Activated naive CD8-positive, alpha-beta T cell treated with anti-CD3 and anti-CD28 coated beads, Interleukin-2, amount 50 U/mL, for 24 hours (primary cell): ENCODE measurements at regions not wholly inside any gene's neighbourhood (a gene's known extent, or its start where the extent isn't known, plus 50 kb on each side); places are given as distances from the start of the nearest gene placed in this dataset.
"Not testable (repeated sequence)": the region's sequence is repeated elsewhere in the genome, so short reads cannot be mapped to it uniquely, and the experiment has no call there.

Source experiments
- ATAC-seq: fragments of 150-1000 bp; cut with Tn5 transposase; one replicate; pipeline ENCODE4 v1.10.0; 2021
- DNase-seq: peaks from one replicate; pipeline ENCODE4 v3.0.0; 2021
- H3K27ac Mint-ChIP-seq: one replicate; pipeline ENCODE4 v1.8.0; 2021; ENCODE audit warnings: mild to moderate bottlenecking, mixed read lengths
- H3K27me3 Mint-ChIP-seq: one replicate; pipeline ENCODE4 v1.8.0; 2021; ENCODE audit warnings: mixed read lengths
- H3K36me3 Mint-ChIP-seq: one replicate; pipeline ENCODE4 v1.8.0; 2021; ENCODE audit warnings: low read depth, mixed read lengths
- H3K4me1 Mint-ChIP-seq: one replicate; pipeline ENCODE4 v1.8.0; 2021; ENCODE audit warnings: mixed read lengths
- H3K4me3 Mint-ChIP-seq: one replicate; pipeline ENCODE4 v1.8.0; 2021; ENCODE audit warnings: mild to moderate bottlenecking, moderate library complexity, mixed read lengths
- H3K9me3 Mint-ChIP-seq: one replicate; pipeline ENCODE4 v1.8.0; 2021; ENCODE audit warnings: mixed read lengths

DNA sequence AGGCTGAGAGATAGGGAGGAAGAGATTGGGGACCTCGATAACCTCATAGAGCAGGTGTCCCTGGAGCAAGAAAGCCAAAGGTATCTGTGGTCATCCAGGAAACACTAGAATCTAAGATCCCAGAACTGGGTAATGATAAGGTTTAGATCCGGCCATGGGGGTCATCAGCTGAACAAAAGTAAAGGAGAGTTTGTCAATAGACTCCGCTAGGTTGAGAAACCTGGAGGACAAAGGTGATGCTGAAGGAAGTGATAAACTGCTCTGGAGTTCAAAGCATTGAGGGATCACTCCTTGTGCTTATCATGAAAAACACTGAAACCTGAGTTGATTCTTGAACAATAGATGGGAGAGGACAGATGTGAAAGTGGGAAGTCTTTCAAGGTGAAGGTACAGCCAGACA lies 59.5 kb upstream of the SLC2A1 start:
- Mint-ChIP-seq H3K27ac (no peak overlapping the region), H3K4me3 (no peak overlapping the region), H3K36me3 (no peaks in the 10 kb centered on the region), H3K27me3 (peaks cover 2% of the 10 kb centered on the region), H3K9me3 (no peaks in the 10 kb centered on the region), H3K4me1 (no peaks in the 10 kb centered on the region)
- no peak for DNase-seq
- ATAC-seq: no peak

DNA sequence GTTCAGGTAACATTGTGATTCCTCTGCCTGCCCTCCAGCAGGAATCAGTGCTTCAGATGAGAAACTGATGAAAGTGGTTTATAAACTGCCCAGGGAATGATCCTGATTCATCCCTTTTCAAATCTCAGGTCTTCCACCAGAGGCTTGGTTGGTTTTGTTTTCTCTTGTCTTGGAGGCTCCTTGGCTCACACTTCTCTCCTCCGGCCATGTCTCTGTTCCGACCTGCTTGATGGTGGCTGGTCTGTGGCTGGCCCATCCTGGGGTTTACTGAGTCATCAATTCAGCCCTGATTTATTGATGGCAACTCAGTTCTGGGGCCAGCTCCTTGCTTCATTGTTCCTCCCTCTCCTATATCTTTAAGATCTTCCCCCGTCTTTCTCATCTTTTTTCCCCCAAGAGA lies 56.6 kb upstream of the SLC2A1 start:
- no peak for ATAC-seq
- H3K36me3 Mint-ChIP-seq: no peaks in the 10 kb centered on the region
- no peak overlapping the region for H3K27ac Mint-ChIP-seq
- H3K9me3 Mint-ChIP-seq: no peaks in the 10 kb centered on the region
- DNase-seq: no peak
- H3K4me1 Mint-ChIP-seq: no peaks in the 10 kb centered on the region
- no peak overlapping the region for H3K4me3 Mint-ChIP-seq
- H3K27me3 Mint-ChIP-seq: peaks cover 2% of the 10 kb centered on the region

DNA sequence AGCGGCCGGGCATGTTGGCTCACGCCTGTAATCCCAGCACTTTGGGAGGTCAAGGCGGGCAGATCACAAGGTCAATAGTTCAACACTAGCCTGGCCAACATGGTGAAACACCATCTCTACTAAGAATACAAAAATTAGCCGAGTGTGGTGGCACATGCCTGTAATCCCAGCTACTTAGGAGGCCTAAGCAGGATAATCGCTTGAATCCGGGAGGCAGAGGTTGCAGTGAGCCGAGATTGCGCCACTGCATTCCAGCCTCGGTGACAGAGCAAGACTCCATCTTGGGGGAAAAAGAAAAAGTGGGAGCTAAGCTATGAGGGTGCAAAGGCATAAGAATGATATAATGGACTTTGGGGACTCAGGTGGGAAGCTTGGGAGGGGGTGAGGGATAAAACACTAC lies 55.9 kb upstream of the SLC2A1 start:
- not testable (repeated sequence) for H3K4me3 Mint-ChIP-seq, H3K27me3 Mint-ChIP-seq, H3K36me3 Mint-ChIP-seq, H3K4me1 Mint-ChIP-seq, H3K27ac Mint-ChIP-seq, H3K9me3 Mint-ChIP-seq, ATAC-seq, DNase-seq

DNA sequence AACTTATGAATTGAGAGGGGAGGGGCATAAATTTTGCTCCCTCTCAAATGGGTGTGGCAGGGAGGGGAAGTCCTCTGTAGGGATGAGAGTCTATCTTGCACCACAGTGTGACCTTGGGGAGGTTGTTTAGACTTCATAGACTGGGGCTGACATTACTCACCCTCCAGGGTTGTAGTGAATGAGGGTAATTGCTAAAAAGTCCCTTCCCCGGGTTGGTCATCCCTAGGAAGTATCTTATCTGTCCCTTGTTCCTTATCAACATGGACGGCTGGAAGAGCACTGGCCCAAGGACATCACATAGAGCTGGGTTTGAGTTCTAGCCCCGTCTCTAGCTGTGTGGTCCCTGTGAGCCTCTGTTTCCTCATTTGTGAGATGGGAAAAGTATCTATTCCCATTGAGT lies 52.4 kb upstream of the SLC2A1 start:
- H3K36me3 Mint-ChIP-seq: no peaks in the 10 kb centered on the region
- no peak for DNase-seq
- no peak for ATAC-seq
- H3K4me1 Mint-ChIP-seq: no peaks in the 10 kb centered on the region
- H3K27ac Mint-ChIP-seq: no peak overlapping the region
- H3K9me3 Mint-ChIP-seq: no peaks in the 10 kb centered on the region
- no peak overlapping the region for H3K4me3 Mint-ChIP-seq
- peaks cover 5% of the 10 kb centered on the region for H3K27me3 Mint-ChIP-seq

DNA sequence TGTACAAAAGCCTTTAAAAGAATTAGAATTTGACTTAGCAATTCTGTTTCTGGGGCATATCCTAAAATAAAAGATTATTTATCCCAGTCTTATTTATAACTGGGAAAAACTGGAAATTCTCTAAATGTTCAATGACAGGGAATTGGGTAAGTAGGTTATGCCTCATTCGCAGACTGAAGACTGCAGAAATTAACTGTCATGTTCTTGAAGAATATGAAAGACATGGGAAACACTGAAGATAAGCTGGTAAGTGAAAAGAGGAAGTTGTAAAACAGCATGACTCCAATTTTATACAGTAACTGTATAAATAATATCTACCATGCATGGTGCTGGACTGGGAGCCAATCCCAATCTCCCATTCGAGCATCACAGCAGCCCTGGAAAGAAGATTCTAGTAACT lies 50.6 kb upstream of the SLC2A1 start:
- Mint-ChIP-seq H3K4me3 (no peak overlapping the region), H3K27me3 (peaks cover 5% of the 10 kb centered on the region), H3K4me1 (no peaks in the 10 kb centered on the region), H3K36me3 (no peaks in the 10 kb centered on the region), H3K9me3 (no peaks in the 10 kb centered on the region), H3K27ac (no peak overlapping the region)
- ATAC-seq (no peak), DNase-seq (no peak)

DNA sequence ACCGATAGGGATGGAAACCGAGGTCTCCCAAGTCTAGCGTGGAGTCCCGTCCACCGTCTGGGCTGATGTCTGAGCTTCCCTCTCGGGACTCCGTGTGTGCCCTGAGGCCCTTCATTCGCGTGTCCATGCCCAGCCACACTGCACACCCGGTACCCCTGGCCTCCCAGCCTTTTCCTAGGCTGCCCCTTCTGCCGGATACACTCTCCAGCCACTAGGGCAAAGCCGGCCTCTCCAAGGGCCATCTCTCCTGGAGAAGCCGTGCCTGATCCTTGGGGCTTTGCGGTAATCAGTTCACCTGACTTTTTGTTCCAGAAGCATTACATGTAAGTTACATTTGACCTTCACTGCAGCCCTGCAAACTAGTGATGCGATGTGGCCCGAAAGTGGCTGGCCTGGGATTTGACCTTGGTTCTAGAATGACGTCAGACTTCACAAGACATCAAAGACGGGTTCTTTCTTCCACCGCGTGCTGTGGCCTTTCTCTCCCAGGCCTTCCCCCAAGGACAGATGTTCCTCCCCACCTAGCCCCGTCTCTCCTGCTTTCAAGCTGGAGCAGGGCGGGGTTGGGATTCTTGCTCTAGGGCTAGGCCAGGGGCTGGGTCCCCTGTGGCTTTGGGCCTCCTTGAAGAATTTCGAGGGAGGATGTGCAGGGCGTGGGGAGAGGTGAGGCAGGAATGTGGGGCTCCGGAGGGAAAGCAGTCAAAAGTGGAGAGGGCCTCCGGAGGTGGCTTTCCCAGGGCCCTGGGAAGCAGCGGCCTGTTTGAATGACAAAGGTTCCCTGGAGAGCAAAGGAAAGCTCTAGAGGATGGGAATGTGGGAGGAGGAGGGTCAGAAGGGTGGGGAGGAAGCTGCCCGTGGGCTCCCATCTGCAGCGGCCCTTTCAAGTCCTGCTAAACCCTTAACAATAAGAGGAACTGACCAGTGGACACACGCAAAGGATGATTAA lies 49.7 kb upstream of the SLC2A1 start:
- ATAC-seq: no peak

More for the DNA sequence above, 49.7 kb upstream of the SLC2A1 start:
- DNase-seq: no peak
- Mint-ChIP-seq H3K4me1 (no peaks in the 10 kb centered on the region), H3K4me3 (no peak overlapping the region), H3K27me3 (peaks cover 3% of the 10 kb centered on the region), H3K36me3 (no peaks in the 10 kb centered on the region), H3K9me3 (no peaks in the 10 kb centered on the region), H3K27ac (no peak overlapping the region)
